ENCODE measurements at regions not wholly inside any gene's neighbourhood (a gene's known extent, or its start where the extent isn't known, plus 50 kb on each side); places are given as distances from the start of the nearest gene placed in this dataset.

DNA sequence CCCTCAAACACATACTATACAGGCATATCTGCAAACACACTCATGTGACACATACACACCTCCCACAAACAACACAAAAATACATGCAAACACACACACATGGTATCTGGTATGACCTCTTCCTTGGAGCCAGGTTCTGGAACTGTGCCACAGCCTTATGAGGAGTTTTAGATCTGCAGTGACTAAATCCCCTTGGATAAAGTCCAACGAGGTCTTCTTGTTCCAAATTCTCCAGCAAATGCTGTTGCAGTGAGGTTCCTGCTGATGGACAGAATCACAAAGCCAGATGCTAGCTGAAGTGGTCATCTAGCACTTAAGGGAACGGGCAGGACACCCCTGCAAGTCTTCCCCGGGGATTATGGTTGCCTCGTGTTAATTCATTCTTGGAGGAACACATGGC lies 54.5 kb upstream of the DAPL1 start:
- H3K4me3 ChIP-seq (replicated peaks in 1 of 3; ENCODE audit: insufficient read depth in 1 of 3, low read depth in 1 of 3, low read length in 3 of 3) = no peak overlapping the region
- no peak for DNase-seq (ENCODE audit: low read depth, low spot score)
- no peak overlapping the region for H3K9ac ChIP-seq (replicated peaks; ENCODE audit: extremely low read depth, insufficient read depth, low read length)
- no peaks in the 10 kb centered on the region for H3K4me1 ChIP-seq (ENCODE audit: control insufficient read depth, extremely low read depth, insufficient read depth, low read length)
- H3K27ac ChIP-seq (ENCODE audit: insufficient read depth, low read depth, low read length) = no peak overlapping the region
- no peaks in the 10 kb centered on the region for H3K36me3 ChIP-seq (ENCODE audit: control insufficient read depth in 2 of 2, extremely low read depth in 1 of 2, insufficient read depth in 2 of 2, low read length in 2 of 2)
- no peaks in the 10 kb centered on the region for H3K9me3 ChIP-seq (replicated peaks; ENCODE audit: control insufficient read depth, insufficient read depth, low read length)
- no peak for FAIRE-seq
- H4K20me1 ChIP-seq (replicated peaks; ENCODE audit: control insufficient read depth, extremely low read depth, insufficient read depth, low read length) = no peaks in the 10 kb centered on the region
- intact Hi-C loops (cut with micrococcal nuclease) (no loop called here), dilution Hi-C loops (cut with MboI; ENCODE audit: extremely low pct_ligation_motif_present, low sequenced_read_pairs) (no loop called here)
- H3K79me2 ChIP-seq (ENCODE audit: control insufficient read depth, insufficient read depth, low read length) = no peaks in the 10 kb centered on the region
- no peak overlapping the region for H2AFZ ChIP-seq (ENCODE audit: low read depth, low read length)
- H3K27me3 ChIP-seq (ENCODE audit: control insufficient read depth in 2 of 2, insufficient read depth in 2 of 2, low read length in 2 of 2) = peaks cover 3 to 11% of the 10 kb centered on the region in 2 experiments
- BruUV-seq (replicated peaks) = no TSS peak
- ChIA-PET POLR2A (no interaction called here), CTCF (interaction anchor here (7.9 kb wide), 1 partner anchor 716 kb away, joined by 143 read pairs; no protein-coding TSS in a partner anchor)
- H3K9me1 ChIP-seq (replicated peaks; ENCODE audit: control insufficient read depth, extremely low read depth, insufficient read depth, low read length) = no peaks in the 10 kb centered on the region
- TF ChIP-seq GATA2 (IDR thresholded peaks at IDR 0.05; ENCODE audit: insufficient read depth, insufficient read length, low read depth, low read length) = no peak
- no peak for TF ChIP-seq JUN (IDR thresholded peaks at IDR 0.05; ENCODE audit: borderline replicate concordance, insufficient read depth, insufficient read length, low read depth)
- TF ChIP-seq POLR2A (IDR thresholded peaks at IDR 0.05; ENCODE audit: low read depth, low read length) = no peak
- no peak for TF ChIP-seq MYC (IDR thresholded peaks at IDR 0.05; ENCODE audit: low read depth, low read length)
- TF ChIP-seq FOS (IDR thresholded peaks at IDR 0.05; ENCODE audit: borderline replicate concordance, insufficient read depth, low read length) = no peak
- no peak for TF ChIP-seq EZH2 (IDR thresholded peaks at IDR 0.05; ENCODE audit: borderline replicate concordance, low read depth, low read length, severe bottlenecking)
- TF ChIP-seq POLR2AphosphoS5 (IDR thresholded peaks at IDR 0.05; ENCODE audit: insufficient read depth, low read depth, low read length) = no peak
- TF ChIP-seq, protein P1, sequence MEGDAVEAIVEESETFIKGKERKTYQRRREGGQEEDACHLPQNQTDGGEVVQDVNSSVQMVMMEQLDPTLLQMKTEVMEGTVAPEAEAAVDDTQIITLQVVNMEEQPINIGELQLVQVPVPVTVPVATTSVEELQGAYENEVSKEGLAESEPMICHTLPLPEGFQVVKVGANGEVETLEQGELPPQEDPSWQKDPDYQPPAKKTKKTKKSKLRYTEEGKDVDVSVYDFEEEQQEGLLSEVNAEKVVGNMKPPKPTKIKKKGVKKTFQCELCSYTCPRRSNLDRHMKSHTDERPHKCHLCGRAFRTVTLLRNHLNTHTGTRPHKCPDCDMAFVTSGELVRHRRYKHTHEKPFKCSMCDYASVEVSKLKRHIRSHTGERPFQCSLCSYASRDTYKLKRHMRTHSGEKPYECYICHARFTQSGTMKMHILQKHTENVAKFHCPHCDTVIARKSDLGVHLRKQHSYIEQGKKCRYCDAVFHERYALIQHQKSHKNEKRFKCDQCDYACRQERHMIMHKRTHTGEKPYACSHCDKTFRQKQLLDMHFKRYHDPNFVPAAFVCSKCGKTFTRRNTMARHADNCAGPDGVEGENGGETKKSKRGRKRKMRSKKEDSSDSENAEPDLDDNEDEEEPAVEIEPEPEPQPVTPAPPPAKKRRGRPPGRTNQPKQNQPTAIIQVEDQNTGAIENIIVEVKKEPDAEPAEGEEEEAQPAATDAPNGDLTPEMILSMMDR (IDR thresholded peaks at IDR 0.05; ENCODE audit: extremely low read depth in 1 of 2, insufficient read depth in 1 of 2, low read depth in 1 of 2, low read length in 2 of 2) = no peak
- TF ChIP-seq, protein P2, sequence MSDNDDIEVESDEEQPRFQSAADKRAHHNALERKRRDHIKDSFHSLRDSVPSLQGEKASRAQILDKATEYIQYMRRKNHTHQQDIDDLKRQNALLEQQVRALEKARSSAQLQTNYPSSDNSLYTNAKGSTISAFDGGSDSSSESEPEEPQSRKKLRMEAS (IDR thresholded peaks at IDR 0.05; ENCODE audit: insufficient read depth, insufficient read length) = no peak
- H3K4me2 ChIP-seq (ENCODE audit: insufficient read depth, low read length) = no peak overlapping the region

All from endothelial cell of umbilical vein (primary cell).